HCT116 (cell line): ENCODE measurements at regions not wholly inside any gene's neighbourhood (a gene's known extent, or its start where the extent isn't known, plus 50 kb on each side); places are given as distances from the start of the nearest gene placed in this dataset.

Experiments
- ATAC-seq: fragments of 200-7000 bp; cut with Tn5 transposase; 2 replicates; pipeline ENCODE4 v1.9.1; 2020; ENCODE audit warnings: mild to moderate bottlenecking, moderate library complexity
- BruUV-seq: library from RNA; stranded (reverse); fragments of 400-500 nt; replicated peaks from 2 replicates; lab custom pipeline; 2021; lab: Mats Ljungman, UMichigan
- CTCF ChIA-PET: fragments of 300-600 bp; sonication (Branson Sonifier 250); formaldehyde crosslinking; loops from one replicate; lab custom pipeline; 2021; ENCODE audit warnings: antibody characterized with exemption; lab: Charles Lee
- POLR2A ChIA-PET: fragments of 300-600, 350-600 bp; sonication (Branson Sonifier 250); formaldehyde crosslinking; loops from one replicate; lab custom pipeline; 2021; ENCODE audit warnings: antibody characterized with exemption; lab: Charles Lee
- RAD21 ChIA-PET, 2 experiments: fragments of 300-600 bp; sonication (Branson Sonifier 250); formaldehyde crosslinking; loops; one replicate each; lab custom pipeline; 2023; ENCODE audit warnings: low total read pairs in 2 of 2; ENCODE audit not compliant: uncharacterized antibody in 2 of 2, unreplicated experiment in 2 of 2, low non-redundant PET in 1 of 2; lab: Charles Lee
- DNase-seq: peaks from one replicate; pipeline ENCODE4 v3.0.0-alpha.2; 2010; ENCODE audit warnings: low read depth, low spot score
- H2AFZ ChIP-seq: fragments of 200-600 bp; shearing (Covaris generic), sonication (generic); 2 replicates; pipeline ENCODE4 v1.6.1; 2017; ENCODE audit warnings: low read depth, mixed run types, mixed read lengths, antibody characterized with exemption, low read length; ENCODE audit not compliant: poor library complexity, severe bottlenecking
- H3K27ac ChIP-seq: 2 replicates; pipeline ENCODE4 v1.5.1; 2012; ENCODE audit warnings: low read depth, low read length
- H3K27me3 ChIP-seq: fragments of 200-600 bp; sonication (generic); 2 replicates; pipeline ENCODE4 v1.6.1; 2016; ENCODE audit warnings: mixed run types, low read length, mixed read lengths; ENCODE audit not compliant: insufficient read depth
- H3K36me3 ChIP-seq, 2 experiments: fragments of 200-500 bp in 1 of 2; fragments of 200-600 bp in 1 of 2; sonication (Bioruptor generic) in 1 of 2; sonication (generic) in 1 of 2; 2 replicates each; pipeline versions ENCODE4 v1.5.1 to v1.6.1; 2014 to 2016; ENCODE audit warnings: low read length in 2 of 2, inconsistent platforms in 1 of 2, mixed read lengths in 1 of 2, mixed run types in 1 of 2; ENCODE audit not compliant: insufficient read depth in 2 of 2, control insufficient read depth in 1 of 2
- H3K4me1 ChIP-seq, 2 experiments: fragments of 200-600 bp in 1 of 2; sonication (generic) in 1 of 2; 2 replicates each; pipeline versions ENCODE4 v1.5.1 to v1.6.1; 2012 to 2017; ENCODE audit warnings: low read length in 2 of 2, inconsistent platforms in 1 of 2, mild to moderate bottlenecking in 1 of 2, mixed read lengths in 1 of 2, mixed run types in 1 of 2, moderate library complexity in 1 of 2; ENCODE audit not compliant: insufficient read depth in 2 of 2, control insufficient read depth in 1 of 2
- H3K4me2 ChIP-seq: fragments of 200-600 bp; sonication (generic); 2 replicates; pipeline ENCODE4 v1.6.1; 2017; ENCODE audit warnings: mixed run types, low read length, mixed read lengths
- H3K4me3 ChIP-seq, 2 experiments: fragments of 200-600 bp in 1 of 2; sonication (generic) in 1 of 2; replicated peaks in 1 of 2; 2 replicates each; pipeline ENCODE4 v1.5.1; 2011 to 2016; ENCODE audit warnings: low read length in 2 of 2, control low read depth in 1 of 2, low read depth in 1 of 2, mild to moderate bottlenecking in 1 of 2, mixed read lengths in 1 of 2, mixed run types in 1 of 2
- H3K79me2 ChIP-seq: fragments of 200-600 bp; sonication (generic); 2 replicates; pipeline ENCODE4 v1.6.1; 2017; ENCODE audit warnings: mild to moderate bottlenecking, mixed run types, low read length, moderate library complexity, mixed read lengths; ENCODE audit not compliant: insufficient read depth
- H3K9ac ChIP-seq: fragments of 200-600 bp; sonication (generic); 2 replicates; pipeline ENCODE4 v1.6.1; 2016; ENCODE audit warnings: low read length, mixed read lengths
- H3K9me2 ChIP-seq: fragments of 200-600 bp; sonication (generic), shearing (Covaris generic); 2 replicates; pipeline ENCODE4 v1.6.1; 2017; ENCODE audit warnings: mixed run types, mild to moderate bottlenecking, moderate library complexity; ENCODE audit not compliant: insufficient read depth
- H3K9me3 ChIP-seq, 2 experiments: fragments of 200-500 bp in 1 of 2; fragments of 200-600 bp in 1 of 2; sonication (Bioruptor generic) in 1 of 2; sonication (generic) in 1 of 2; 2 replicates each; pipeline ENCODE4 v1.6.1; 2014 to 2017; ENCODE audit warnings: low read length in 2 of 2, mixed read lengths in 2 of 2, inconsistent platforms in 1 of 2, low read depth in 1 of 2, mild to moderate bottlenecking in 1 of 2, mixed run types in 1 of 2, moderate library complexity in 1 of 2; ENCODE audit not compliant: control insufficient read depth in 1 of 2, insufficient read depth in 1 of 2
- H4K20me1 ChIP-seq: fragments of 200-600 bp; sonication (generic), shearing (Covaris generic); 2 replicates; pipeline ENCODE4 v1.6.1; 2017; ENCODE audit warnings: mixed run types, mild to moderate bottlenecking, moderate library complexity; ENCODE audit not compliant: insufficient read depth
- ATF3 ChIP-seq: IDR thresholded peaks from 2 replicates; pipeline ENCODE4 v1.6.1; 2012
- ELF1 ChIP-seq: IDR thresholded peaks from 2 replicates; pipeline ENCODE4 v1.6.1; 2012; ENCODE audit warnings: low read depth, borderline replicate concordance
- MAX ChIP-seq: IDR thresholded peaks from 2 replicates; pipeline ENCODE4 v1.6.1; 2012
- SRF ChIP-seq: IDR thresholded peaks from 2 replicates; pipeline ENCODE4 v1.6.1; 2012; ENCODE audit warnings: low read depth
- YY1 ChIP-seq: IDR thresholded peaks from 2 replicates; pipeline ENCODE4 v1.6.1; 2011; ENCODE audit warnings: low read length, low read depth, moderate library complexity, mild to moderate bottlenecking; ENCODE audit not compliant: insufficient replicate concordance; ENCODE audit errors: extremely low read depth
- intact Hi-C: fragments of 100-400 bp; cut with micrococcal nuclease; formaldehyde crosslinking; loops from 2 replicates; pipeline ENCODE4 v1.10.0; 2022

- POLR2A ChIA-PET: no interaction called here
- no TSS peak for BruUV-seq
- Histone ChIP-seq H3K4me1 (no peaks in the 10 kb centered on the region), H3K9me3 (peaks cover 8% of the 10 kb centered on the region in 2 experiments; a peak in 2 of 4 replicates), H3K4me3 (no peak overlapping the region), H3K79me2 (no peaks in the 10 kb centered on the region)
- RAD21 ChIA-PET: no interaction called here
- TF ChIP-seq ELF1: no peak
- no peak for TF ChIP-seq SRF
- TF ChIP-seq, all 23 proteins: peak for 0
- H3K9ac ChIP-seq: no peak overlapping the region
- CTCF ChIA-PET: no interaction called here
- no peaks in the 10 kb centered on the region for H3K27me3 ChIP-seq
- intact Hi-C loops: no loop called here
- H3K36me3 ChIP-seq: no peaks in the 10 kb centered on the region
- no peaks in the 10 kb centered on the region for H3K9me2 ChIP-seq
- H4K20me1 ChIP-seq: no peaks in the 10 kb centered on the region
- ATAC-seq: no peak
- H3K4me2 ChIP-seq: no peak overlapping the region
- no peak overlapping the region for H2AFZ ChIP-seq
- no peak for DNase-seq
- no peak overlapping the region for H3K27ac ChIP-seq
These were observed 104.8 kb upstream of the PRDM9 start for GRCh38 chr5:23402585-23402984.

- Histone ChIP-seq H4K20me1 (no peaks in the 10 kb centered on the region), H3K9me2 (no peaks in the 10 kb centered on the region), H3K79me2 (no peaks in the 10 kb centered on the region), H3K4me3 (no peak overlapping the region), H2AFZ (no peak overlapping the region), H3K9me3 (peaks cover 11 to 12% of the 10 kb centered on the region in 2 experiments; a peak in 2 of 4 replicates), H3K27ac (no peak overlapping the region), H3K4me1 (no peaks in the 10 kb centered on the region), H3K4me2 (no peak overlapping the region), H3K36me3 (no peaks in the 10 kb centered on the region), H3K27me3 (no peaks in the 10 kb centered on the region), H3K9ac (no peak overlapping the region)
- TF ChIP-seq ATF3: no peak
- TF ChIP-seq MAX: no peak
- no peak for TF ChIP-seq YY1
- intact Hi-C loops: no loop called here
- RAD21 ChIA-PET: no interaction called here
- no peak for ATAC-seq
- BruUV-seq: no TSS peak
- CTCF ChIA-PET: no interaction called here
- DNase-seq: no peak
- POLR2A ChIA-PET: no interaction called here
These were observed 106.5 kb upstream of the PRDM9 start for GRCh38 chr5:23400951-23401350.
